ENCODE measurements at regions not wholly inside any gene's neighbourhood (a gene's known extent, or its start where the extent isn't known, plus 50 kb on each side); places are given as distances from the start of the nearest gene placed in this dataset.

GRCh38 chr20:61138566-61138965 is 113.5 kb upstream of the CDH4 start:
- no peaks in the 10 kb centered on the region for H3K36me3 ChIP-seq (ENCODE audit: low read length)
- no peaks in the 10 kb centered on the region for H3F3A ChIP-seq (ENCODE audit: insufficient read depth)
- H3K9me2 ChIP-seq (replicated peaks; ENCODE audit: insufficient read depth, low read length) = no peaks in the 10 kb centered on the region
- no peaks in the 10 kb centered on the region for H4K20me1 ChIP-seq (ENCODE audit: low read depth, low read length)
- no peaks in the 10 kb centered on the region for H3K27me3 ChIP-seq (ENCODE audit: low read length)
- H3K4me3 ChIP-seq (ENCODE audit: insufficient read depth, low read length, poor library complexity, severe bottlenecking) = no peak overlapping the region
- no peak for TF ChIP-seq EZH2phosphoT487 (conservative IDR thresholded peaks at IDR 0.05; ENCODE audit: low read length)
- TF ChIP-seq CTCF (IDR thresholded peaks at IDR 0.05; ENCODE audit: insufficient read depth, low read length, poor library complexity, severe bottlenecking) = no peak
- no peak overlapping the region for H3K4me2 ChIP-seq (ENCODE audit: low read depth, low read length, poor library complexity, severe bottlenecking)
- H3K27ac ChIP-seq (ENCODE audit: low read depth, low read length) = no peak overlapping the region
- H2AFZ ChIP-seq (ENCODE audit: low read depth, low read length, severe bottlenecking) = no peak overlapping the region
- H3K9me3 ChIP-seq (ENCODE audit: insufficient read depth, low read length) = no peaks in the 10 kb centered on the region
- H3K79me2 ChIP-seq (ENCODE audit: insufficient read depth, low read length) = no peaks in the 10 kb centered on the region
- no peak overlapping the region for H3K9ac ChIP-seq (ENCODE audit: low read length)

- no peak overlapping the region for H3K27ac ChIP-seq (ENCODE audit: low read depth, low read length)
- H4K20me1 ChIP-seq (ENCODE audit: low read depth, low read length) = no peaks in the 10 kb centered on the region
- H3K9ac ChIP-seq (ENCODE audit: low read length) = no peak overlapping the region
- no peaks in the 10 kb centered on the region for H3F3A ChIP-seq (ENCODE audit: insufficient read depth)
- no peak overlapping the region for H3K4me3 ChIP-seq (ENCODE audit: insufficient read depth, low read length, poor library complexity, severe bottlenecking)
- H2AFZ ChIP-seq (ENCODE audit: low read depth, low read length, severe bottlenecking) = no peak overlapping the region
- H3K36me3 ChIP-seq (ENCODE audit: low read length) = no peaks in the 10 kb centered on the region
- no peak for TF ChIP-seq CTCF (IDR thresholded peaks at IDR 0.05; ENCODE audit: insufficient read depth, low read length, poor library complexity, severe bottlenecking)
- TF ChIP-seq EZH2phosphoT487 (conservative IDR thresholded peaks at IDR 0.05; ENCODE audit: low read length) = no peak
- no peaks in the 10 kb centered on the region for H3K27me3 ChIP-seq (ENCODE audit: low read length)
- no peaks in the 10 kb centered on the region for H3K9me2 ChIP-seq (replicated peaks; ENCODE audit: insufficient read depth, low read length)
- H3K79me2 ChIP-seq (ENCODE audit: insufficient read depth, low read length) = no peaks in the 10 kb centered on the region
- no peak overlapping the region for H3K4me2 ChIP-seq (ENCODE audit: low read depth, low read length, poor library complexity, severe bottlenecking)
- H3K9me3 ChIP-seq (ENCODE audit: insufficient read depth, low read length) = no peaks in the 10 kb centered on the region
Measured at GRCh38 chr20:61139031-61139430, 113.0 kb upstream of the CDH4 start.

GRCh38 chr20:61140576-61140975 is 111.5 kb upstream of the CDH4 start:
- Histone ChIP-seq H3K9me2 (replicated peaks; ENCODE audit: insufficient read depth, low read length) (no peaks in the 10 kb centered on the region), H3K27ac (ENCODE audit: low read depth, low read length) (no peak overlapping the region), H3K36me3 (ENCODE audit: low read length) (no peaks in the 10 kb centered on the region), H3K27me3 (ENCODE audit: low read length) (no peaks in the 10 kb centered on the region), H4K20me1 (ENCODE audit: low read depth, low read length) (no peaks in the 10 kb centered on the region), H2AFZ (ENCODE audit: low read depth, low read length, severe bottlenecking) (no peak overlapping the region), H3K4me3 (ENCODE audit: insufficient read depth, low read length, poor library complexity, severe bottlenecking) (no peak overlapping the region), H3K9me3 (ENCODE audit: insufficient read depth, low read length) (no peaks in the 10 kb centered on the region), H3K4me2 (ENCODE audit: low read depth, low read length, poor library complexity, severe bottlenecking) (no peak overlapping the region), H3K9ac (ENCODE audit: low read length) (no peak overlapping the region), H3K79me2 (ENCODE audit: insufficient read depth, low read length) (no peaks in the 10 kb centered on the region), H3F3A (ENCODE audit: insufficient read depth) (no peaks in the 10 kb centered on the region)
- TF ChIP-seq EZH2phosphoT487 (conservative IDR thresholded peaks at IDR 0.05; ENCODE audit: low read length) (no peak), CTCF (IDR thresholded peaks at IDR 0.05; ENCODE audit: insufficient read depth, low read length, poor library complexity, severe bottlenecking) (no peak)

- Histone ChIP-seq H3F3A (ENCODE audit: insufficient read depth) (no peaks in the 10 kb centered on the region), H3K9me3 (ENCODE audit: insufficient read depth, low read length) (no peaks in the 10 kb centered on the region), H3K9ac (ENCODE audit: low read length) (no peak overlapping the region), H3K4me3 (ENCODE audit: insufficient read depth, low read length, poor library complexity, severe bottlenecking) (no peak overlapping the region), H3K27ac (ENCODE audit: low read depth, low read length) (no peak overlapping the region), H3K79me2 (ENCODE audit: insufficient read depth, low read length) (no peaks in the 10 kb centered on the region), H3K27me3 (ENCODE audit: low read length) (no peaks in the 10 kb centered on the region), H4K20me1 (ENCODE audit: low read depth, low read length) (no peaks in the 10 kb centered on the region), H3K36me3 (ENCODE audit: low read length) (no peaks in the 10 kb centered on the region), H2AFZ (ENCODE audit: low read depth, low read length, severe bottlenecking) (no peak overlapping the region), H3K9me2 (replicated peaks; ENCODE audit: insufficient read depth, low read length) (no peaks in the 10 kb centered on the region), H3K4me2 (ENCODE audit: low read depth, low read length, poor library complexity, severe bottlenecking) (no peak overlapping the region)
- no peak for TF ChIP-seq EZH2phosphoT487 (conservative IDR thresholded peaks at IDR 0.05; ENCODE audit: low read length)
- TF ChIP-seq CTCF (IDR thresholded peaks at IDR 0.05; ENCODE audit: insufficient read depth, low read length, poor library complexity, severe bottlenecking) = no peak
Measured at GRCh38 chr20:61146023-61146422, 106.0 kb upstream of the CDH4 start.
